Activated naive CD8-positive, alpha-beta T cell treated with anti-CD3 and anti-CD28 coated beads, Interleukin-2, amount 10 ng/mL, durations not matched to agents 7 days and 5 days (primary cell): ENCODE measurements at regions not wholly inside any gene's neighbourhood (a gene's known extent, or its start where the extent isn't known, plus 50 kb on each side); places are given as distances from the start of the nearest gene placed in this dataset.

Source experiments
- ATAC-seq: fragments of 150-1000 bp; cut with Tn5 transposase; one replicate; pipeline ENCODE4 v1.10.0; 2021; ENCODE audit warnings: low read depth, moderate library complexity
- POLR2A ChIA-PET: fragments of 350-600 bp; sonication (Branson Sonifier 250); formaldehyde crosslinking; loops from one replicate; lab custom pipeline; 2021; ENCODE audit warnings: antibody characterized with exemption; lab: Charles Lee
- DNase-seq: peaks from one replicate; pipeline ENCODE4 v3.0.0; 2021
- H3K27ac Mint-ChIP-seq: one replicate; pipeline ENCODE4 v1.8.0; 2022; ENCODE audit warnings: mild to moderate bottlenecking, mixed read lengths
- H3K27me3 Mint-ChIP-seq: one replicate; pipeline ENCODE4 v1.8.0; 2022; ENCODE audit warnings: mild to moderate bottlenecking, moderate library complexity, mixed read lengths
- H3K36me3 Mint-ChIP-seq: one replicate; pipeline ENCODE4 v1.8.0; 2021; ENCODE audit warnings: mild to moderate bottlenecking, mixed read lengths
- H3K4me1 Mint-ChIP-seq: one replicate; pipeline ENCODE4 v1.8.0; 2021; ENCODE audit warnings: mixed read lengths
- H3K4me3 Mint-ChIP-seq: one replicate; pipeline ENCODE4 v1.8.0; 2022; ENCODE audit warnings: mild to moderate bottlenecking, moderate library complexity, mixed read lengths
- H3K9me3 Mint-ChIP-seq: one replicate; pipeline ENCODE4 v1.8.0; 2021; ENCODE audit warnings: mixed read lengths

GRCh38 chr6:74676906-74677305, 528.9 kb downstream of the COL12A1 start:
- no peaks in the 10 kb centered on the region for H3K4me1 Mint-ChIP-seq
- no peaks in the 10 kb centered on the region for H3K36me3 Mint-ChIP-seq
- POLR2A ChIA-PET, result no interaction called here
- no peak for DNase-seq
- no peak overlapping the region for H3K27ac Mint-ChIP-seq
- H3K4me3 Mint-ChIP-seq, result no peak overlapping the region
- no peak for ATAC-seq
- H3K27me3 Mint-ChIP-seq, result no peaks in the 10 kb centered on the region
- peaks cover 1% of the 10 kb centered on the region for H3K9me3 Mint-ChIP-seq

DNA sequence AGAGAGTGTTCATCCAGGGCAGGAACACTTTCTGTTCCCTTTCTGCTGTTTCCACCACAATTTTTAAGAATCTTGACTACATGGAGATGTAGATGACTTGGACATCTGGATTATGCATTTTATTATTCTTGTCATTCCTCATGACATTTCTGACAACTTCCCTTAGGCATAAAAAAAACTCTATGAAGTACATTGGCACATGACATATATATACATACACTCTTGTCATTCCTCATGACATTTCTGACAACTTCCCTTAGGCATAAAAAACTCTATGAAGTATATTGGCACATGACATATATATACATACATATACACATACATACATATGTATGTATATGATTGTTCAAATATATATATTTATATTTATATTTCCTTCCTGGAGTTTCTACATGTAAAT, 531.5 kb downstream of the COL12A1 start:
- no peaks in the 10 kb centered on the region for H3K4me1 Mint-ChIP-seq
- H3K27ac Mint-ChIP-seq, result no peak overlapping the region
- H3K27me3 Mint-ChIP-seq, result no peaks in the 10 kb centered on the region
- no peaks in the 10 kb centered on the region for H3K36me3 Mint-ChIP-seq
- no peaks in the 10 kb centered on the region for H3K9me3 Mint-ChIP-seq
- POLR2A ChIA-PET, result no interaction called here
- ATAC-seq (no peak), DNase-seq (no peak)
- no peak overlapping the region for H3K4me3 Mint-ChIP-seq

DNA sequence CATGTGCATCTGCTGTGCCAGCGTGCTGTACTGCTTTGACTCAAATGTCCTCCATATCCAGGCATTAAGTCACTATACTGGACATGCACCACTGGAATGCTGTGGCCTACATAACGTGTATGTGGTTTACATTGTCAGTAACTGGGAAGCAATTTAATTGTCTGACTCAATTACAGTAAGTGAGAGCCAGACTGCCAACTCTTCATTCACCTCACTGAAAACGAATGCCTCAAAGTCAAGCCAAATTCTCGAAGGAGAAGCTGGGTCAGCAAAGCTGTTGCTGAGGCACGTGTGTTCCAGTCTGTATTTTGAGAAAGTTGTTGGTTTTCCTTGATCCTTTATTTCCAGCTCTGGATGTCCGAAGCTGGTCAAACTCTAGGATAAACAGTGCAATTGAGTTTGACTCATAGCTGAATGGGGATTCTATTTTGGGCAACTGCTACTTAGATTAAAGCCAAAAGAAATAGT, 534.3 kb downstream of the COL12A1 start:
- peaks cover 3% of the 10 kb centered on the region for H3K9me3 Mint-ChIP-seq
- H3K27ac Mint-ChIP-seq, result no peak overlapping the region
- H3K4me1 Mint-ChIP-seq, result no peaks in the 10 kb centered on the region
- no peak for DNase-seq
- ATAC-seq, result no peak
- H3K36me3 Mint-ChIP-seq, result no peaks in the 10 kb centered on the region
- POLR2A ChIA-PET, result no interaction called here
- no peaks in the 10 kb centered on the region for H3K27me3 Mint-ChIP-seq
- H3K4me3 Mint-ChIP-seq, result no peak overlapping the region

DNA sequence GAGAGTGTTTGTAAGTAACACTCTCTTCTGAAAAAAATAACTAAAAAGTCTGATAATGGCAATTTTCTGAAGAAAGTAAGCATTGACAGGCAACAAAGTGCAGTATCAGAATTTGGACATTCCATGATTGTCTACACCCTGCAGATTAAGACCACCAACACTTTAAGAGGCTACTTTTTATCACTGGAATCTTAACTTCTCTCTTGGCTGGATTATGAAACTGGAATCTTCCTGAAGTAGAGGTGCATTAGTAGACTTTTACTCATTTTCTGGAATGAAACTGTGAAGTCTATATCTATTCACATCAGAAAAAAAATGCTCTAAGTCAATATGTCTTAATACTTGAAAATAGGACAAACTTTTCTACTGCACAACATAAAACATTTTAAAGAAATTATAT, 547.5 kb downstream of the COL12A1 start:
- H3K9me3 Mint-ChIP-seq, result peaks cover 2% of the 10 kb centered on the region
- DNase-seq (no peak), ATAC-seq (no peak)
- H3K27me3 Mint-ChIP-seq, result no peaks in the 10 kb centered on the region
- no peaks in the 10 kb centered on the region for H3K36me3 Mint-ChIP-seq
- no peak overlapping the region for H3K27ac Mint-ChIP-seq
- no peaks in the 10 kb centered on the region for H3K4me1 Mint-ChIP-seq
- POLR2A ChIA-PET, result no interaction called here
- H3K4me3 Mint-ChIP-seq, result no peak overlapping the region

GRCh38 chr6:74657931-74658330, 547.9 kb downstream of the COL12A1 start:
- Mint-ChIP-seq H3K4me3 (no peak overlapping the region), H3K4me1 (no peaks in the 10 kb centered on the region), H3K27ac (no peak overlapping the region), H3K9me3 (peaks cover 2% of the 10 kb centered on the region), H3K27me3 (no peaks in the 10 kb centered on the region), H3K36me3 (no peaks in the 10 kb centered on the region)
- POLR2A ChIA-PET, result no interaction called here
- ATAC-seq, result no peak
- no peak for DNase-seq

DNA sequence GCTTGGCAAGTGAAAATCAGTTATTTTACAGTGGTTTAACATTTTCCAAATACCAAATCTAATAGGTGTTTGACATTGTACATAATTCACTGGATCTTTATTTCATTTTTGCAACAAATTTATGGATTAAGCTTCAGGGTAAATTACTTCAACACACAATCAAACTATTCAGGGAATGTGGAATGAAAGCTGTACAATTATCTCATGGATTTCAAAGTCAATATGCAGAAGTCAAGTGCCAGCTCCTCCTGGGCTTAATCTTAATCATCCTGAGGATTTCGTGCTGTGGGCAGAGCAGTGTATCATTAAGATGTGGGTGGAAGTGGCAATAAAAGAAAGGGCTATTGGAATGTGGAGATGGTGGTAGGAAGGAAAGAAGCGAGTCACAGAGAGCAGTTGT, 548.8 kb downstream of the COL12A1 start:
- Mint-ChIP-seq H3K4me1 (no peaks in the 10 kb centered on the region), H3K9me3 (peaks cover 2% of the 10 kb centered on the region), H3K27me3 (no peaks in the 10 kb centered on the region), H3K36me3 (no peaks in the 10 kb centered on the region), H3K27ac (no peak overlapping the region), H3K4me3 (no peak overlapping the region)
- ATAC-seq (no peak), DNase-seq (no peak)
- POLR2A ChIA-PET, result no interaction called here

GRCh38 chr6:74656453-74656852, 549.4 kb downstream of the COL12A1 start:
- Mint-ChIP-seq H3K27me3 (no peaks in the 10 kb centered on the region), H3K36me3 (no peaks in the 10 kb centered on the region), H3K4me3 (no peak overlapping the region), H3K4me1 (no peaks in the 10 kb centered on the region), H3K27ac (no peak overlapping the region), H3K9me3 (peaks cover 2% of the 10 kb centered on the region)
- DNase-seq (no peak), ATAC-seq (no peak)
- POLR2A ChIA-PET, result no interaction called here

- no peaks in the 10 kb centered on the region for H3K36me3 Mint-ChIP-seq
- no peaks in the 10 kb centered on the region for H3K27me3 Mint-ChIP-seq
- no peaks in the 10 kb centered on the region for H3K4me1 Mint-ChIP-seq
- DNase-seq (no peak), ATAC-seq (no peak)
- H3K9me3 Mint-ChIP-seq, result peaks cover 2% of the 10 kb centered on the region
- no peak overlapping the region for H3K4me3 Mint-ChIP-seq
- POLR2A ChIA-PET, result no interaction called here
- no peak overlapping the region for H3K27ac Mint-ChIP-seq
Measured at GRCh38 chr6:74654296-74654695, 551.6 kb downstream of the COL12A1 start.

- Mint-ChIP-seq H3K27ac (no peak overlapping the region), H3K36me3 (no peaks in the 10 kb centered on the region), H3K4me3 (no peak overlapping the region), H3K27me3 (no peaks in the 10 kb centered on the region), H3K4me1 (no peaks in the 10 kb centered on the region), H3K9me3 (peaks cover 2% of the 10 kb centered on the region)
- DNase-seq (no peak), ATAC-seq (no peak)
- POLR2A ChIA-PET, result no interaction called here
Measured at GRCh38 chr6:74651948-74652842, 553.7 kb downstream of the COL12A1 start.

DNA sequence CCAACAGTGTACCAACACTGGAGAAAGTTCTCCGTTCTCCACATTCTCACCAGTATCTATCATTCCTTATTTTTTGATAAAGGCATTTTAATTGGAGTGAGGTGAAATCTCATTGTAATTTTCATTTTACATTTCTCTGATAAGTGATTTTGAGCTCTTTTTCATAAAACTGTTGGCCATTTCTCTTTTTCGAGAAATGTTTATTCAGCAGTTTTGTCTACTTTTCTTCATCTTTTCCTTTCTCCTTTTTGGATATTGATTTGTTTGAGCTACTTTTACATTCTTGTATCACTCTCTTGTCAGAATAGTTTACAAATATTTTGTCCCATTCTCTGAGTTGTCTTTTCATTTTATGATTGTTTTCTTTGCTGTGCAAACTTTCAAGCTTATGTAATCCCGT, 555.2 kb downstream of the COL12A1 start:
- H3K27me3 Mint-ChIP-seq, result no peaks in the 10 kb centered on the region
- H3K27ac Mint-ChIP-seq, result no peak overlapping the region
- POLR2A ChIA-PET, result no interaction called here
- no peak overlapping the region for H3K4me3 Mint-ChIP-seq
- H3K4me1 Mint-ChIP-seq, result no peaks in the 10 kb centered on the region
- ATAC-seq (no peak), DNase-seq (no peak)
- peaks cover 2% of the 10 kb centered on the region for H3K9me3 Mint-ChIP-seq
- H3K36me3 Mint-ChIP-seq, result no peaks in the 10 kb centered on the region

DNA sequence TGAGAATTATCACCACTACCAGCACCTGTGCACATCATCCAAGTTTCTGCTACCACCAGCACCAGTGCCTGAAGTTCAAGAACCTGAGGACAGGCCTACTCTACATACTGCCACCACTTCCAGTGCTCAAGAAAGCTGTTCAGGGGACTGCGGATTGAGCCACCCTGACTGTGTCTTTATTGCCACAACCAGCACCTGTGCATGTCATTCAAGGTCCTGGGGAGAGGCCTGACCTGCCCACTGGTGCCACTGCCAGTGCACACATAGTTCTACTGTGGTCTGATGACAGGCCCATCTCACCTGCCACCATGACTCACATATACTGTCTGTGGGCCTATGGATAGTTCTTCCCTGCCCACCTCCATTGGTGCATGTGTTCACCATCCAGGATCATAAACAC, 559.4 kb downstream of the COL12A1 start:
- ATAC-seq, result no peak
- POLR2A ChIA-PET, result no interaction called here
- no peaks in the 10 kb centered on the region for H3K36me3 Mint-ChIP-seq

DNA sequence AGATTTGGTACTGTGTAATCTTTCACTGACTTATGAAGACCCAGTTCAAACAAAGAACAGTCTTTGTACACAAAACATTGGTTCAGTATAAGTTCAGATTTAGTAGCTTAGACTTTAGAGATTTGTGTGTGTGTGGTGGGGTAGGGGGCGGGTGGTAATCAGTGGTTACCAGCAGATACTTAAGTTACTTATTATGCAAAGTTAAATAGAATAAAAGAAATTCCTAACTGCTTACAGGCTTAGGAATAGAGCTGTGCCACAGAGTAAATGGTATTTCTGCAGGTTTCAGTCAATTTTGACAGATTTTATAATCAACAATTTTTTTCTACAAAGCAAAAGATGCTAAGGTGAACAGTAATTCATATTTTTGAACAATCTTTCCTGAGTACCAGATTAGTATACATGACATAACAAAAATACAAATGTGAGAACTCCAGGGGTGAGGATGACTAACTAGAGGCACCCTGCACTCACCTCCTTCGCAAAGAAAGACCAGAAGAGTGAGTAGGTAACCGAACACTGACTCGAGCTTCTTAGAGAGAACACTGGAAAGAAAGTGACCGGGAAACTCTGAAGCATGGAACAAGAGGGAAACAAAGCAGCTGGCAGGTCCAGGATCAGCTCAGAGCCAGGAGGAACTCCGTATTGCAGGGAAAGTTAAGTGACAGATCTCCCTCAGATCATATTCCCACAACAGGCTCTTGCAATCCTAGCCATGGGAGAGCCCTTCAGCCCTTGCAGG, 560.6 kb downstream of the COL12A1 start:
- POLR2A ChIA-PET, result no interaction called here
- DNase-seq (no peak), ATAC-seq (no peak)
- Mint-ChIP-seq H3K4me3 (no peak overlapping the region), H3K36me3 (no peaks in the 10 kb centered on the region), H3K9me3 (peaks cover 2% of the 10 kb centered on the region), H3K27me3 (no peaks in the 10 kb centered on the region), H3K4me1 (no peaks in the 10 kb centered on the region), H3K27ac (no peak overlapping the region)

More for the DNA sequence above, 559.4 kb downstream of the COL12A1 start:
- H3K27me3 Mint-ChIP-seq, result no peaks in the 10 kb centered on the region
- H3K27ac Mint-ChIP-seq, result no peak overlapping the region
- no peak overlapping the region for H3K4me3 Mint-ChIP-seq
- peaks cover 2% of the 10 kb centered on the region for H3K9me3 Mint-ChIP-seq
- no peaks in the 10 kb centered on the region for H3K4me1 Mint-ChIP-seq
- DNase-seq, result no peak

GRCh38 chr6:74642101-74642500, 563.8 kb downstream of the COL12A1 start:
- POLR2A ChIA-PET, result no interaction called here
- no peaks in the 10 kb centered on the region for H3K27me3 Mint-ChIP-seq
- no peaks in the 10 kb centered on the region for H3K4me1 Mint-ChIP-seq
- ATAC-seq (no peak), DNase-seq (no peak)
- peaks cover 1% of the 10 kb centered on the region for H3K9me3 Mint-ChIP-seq
- H3K4me3 Mint-ChIP-seq, result no peak overlapping the region
- H3K36me3 Mint-ChIP-seq, result no peaks in the 10 kb centered on the region
- no peak overlapping the region for H3K27ac Mint-ChIP-seq

GRCh38 chr6:74638412-74638811, 567.4 kb downstream of the COL12A1 start:
- DNase-seq (no peak), ATAC-seq (no peak)

More at GRCh38 chr6:74638412-74638811, 567.4 kb downstream of the COL12A1 start:
- Mint-ChIP-seq H3K27ac (no peak overlapping the region), H3K36me3 (no peaks in the 10 kb centered on the region), H3K4me3 (no peak overlapping the region), H3K4me1 (no peaks in the 10 kb centered on the region), H3K9me3 (no peaks in the 10 kb centered on the region), H3K27me3 (no peaks in the 10 kb centered on the region)
- POLR2A ChIA-PET, result no interaction called here
